Activated CD8-positive, alpha-beta memory T cell treated with anti-CD3 and anti-CD28 coated beads, Interleukin-2, amount 50 U/mL, for 1 hour (primary cell): ENCODE measurements at regions not wholly inside any gene's neighbourhood (a gene's known extent, or its start where the extent isn't known, plus 50 kb on each side); places are given as distances from the start of the nearest gene placed in this dataset.

ENCODE experiments used
- DNase-seq: peaks from one replicate; pipeline ENCODE4 v3.0.0-alpha.2; 2020; ENCODE audit errors: extremely low read depth

- no peak for DNase-seq
These were observed 877.5 kb upstream of the TENM3 start for GRCh38 chr4:181365671-181366070.

GRCh38 chr4:181372014-181372413 is 871.2 kb upstream of the TENM3 start:
- DNase-seq = no peak

- DNase-seq = no peak
These were observed 867.1 kb upstream of the TENM3 start for GRCh38 chr4:181376058-181376457.

GRCh38 chr4:181388061-181388460 is 855.1 kb upstream of the TENM3 start:
- DNase-seq = no peak

GRCh38 chr4:181416966-181417365 is 826.2 kb upstream of the TENM3 start:
- DNase-seq = no peak

GRCh38 chr4:181418496-181418895 is 824.7 kb upstream of the TENM3 start:
- DNase-seq = no peak

- DNase-seq = no peak
These were observed 822.3 kb upstream of the TENM3 start for GRCh38 chr4:181420950-181421349.

GRCh38 chr4:181424362-181425016 is 818.7 kb upstream of the TENM3 start:
- DNase-seq = no peak

- no peak for DNase-seq
These were observed 816.1 kb upstream of the TENM3 start for GRCh38 chr4:181427076-181427475.

- DNase-seq = no peak
These were observed 812.2 kb upstream of the TENM3 start for GRCh38 chr4:181431006-181431405.

GRCh38 chr4:181431661-181432060 is 811.5 kb upstream of the TENM3 start:
- DNase-seq = no peak

GRCh38 chr4:181432335-181432734 is 810.9 kb upstream of the TENM3 start:
- no peak for DNase-seq

- DNase-seq = no peak
These were observed 805.3 kb upstream of the TENM3 start for GRCh38 chr4:181437895-181438294.

GRCh38 chr4:181438641-181439040 is 804.6 kb upstream of the TENM3 start:
- no peak for DNase-seq

GRCh38 chr4:181443021-181443420 is 800.2 kb upstream of the TENM3 start:
- no peak for DNase-seq

- DNase-seq = no peak
These were observed 777.4 kb upstream of the TENM3 start for GRCh38 chr4:181465826-181466225.

- DNase-seq = no peak
These were observed 774.8 kb upstream of the TENM3 start for GRCh38 chr4:181468451-181468850.

- DNase-seq = no peak
These were observed 772.9 kb upstream of the TENM3 start for GRCh38 chr4:181470306-181470705.

- DNase-seq = no peak
These were observed 767.8 kb upstream of the TENM3 start for GRCh38 chr4:181475359-181475758.

- no peak for DNase-seq
These were observed 767.3 kb upstream of the TENM3 start for GRCh38 chr4:181475781-181476507.

- no peak for DNase-seq
These were observed 766.7 kb upstream of the TENM3 start for GRCh38 chr4:181476508-181476890.

GRCh38 chr4:181477591-181477990 is 765.6 kb upstream of the TENM3 start:
- no peak for DNase-seq

- no peak for DNase-seq
These were observed 764.5 kb upstream of the TENM3 start for GRCh38 chr4:181478656-181479055.

- DNase-seq = no peak
These were observed 764.1 kb upstream of the TENM3 start for GRCh38 chr4:181479141-181479540.
